ENCODE measurements at regions not wholly inside any gene's neighbourhood (a gene's known extent, or its start where the extent isn't known, plus 50 kb on each side); places are given as distances from the start of the nearest gene placed in this dataset.

GRCh38 chr4:42308247-42308646 is 89.0 kb upstream of the SHISA3 start:
- TF ChIP-seq POLR2A (IDR thresholded peaks at IDR 0.05) = no peak
- no peak for TF ChIP-seq CTCF (IDR thresholded peaks at IDR 0.05)

All from esophagus squamous epithelium (tissue), 4 donors.